PC-3 (cell line): ENCODE measurements at regions not wholly inside any gene's neighbourhood (a gene's known extent, or its start where the extent isn't known, plus 50 kb on each side); places are given as distances from the start of the nearest gene placed in this dataset.
A peak's percentile ranks its signal among the peaks of the same experiment; 100 is the strongest.

Source experiments
- ATAC-seq: fragments of 200-7000 bp; cut with Tn5 transposase; 2 replicates; pipeline ENCODE4 v1.9.1; 2020; ENCODE audit warnings: mild to moderate bottlenecking, moderate library complexity
- BruUV-seq: library from RNA; stranded (reverse); fragments of 400-500 nt; replicated peaks from 2 replicates; lab custom pipeline; 2021; lab: Mats Ljungman, UMichigan
- CTCF ChIA-PET: fragments of 300-600 bp; sonication (Branson Sonifier 250); formaldehyde crosslinking; loops from one replicate; lab custom pipeline; 2022; ENCODE audit warnings: antibody characterized with exemption; lab: Charles Lee
- POLR2A ChIA-PET: fragments of 300-600 bp; sonication (Branson Sonifier 250); formaldehyde crosslinking; loops from one replicate; lab custom pipeline; 2022; ENCODE audit warnings: antibody characterized with exemption; ENCODE audit not compliant: unreplicated experiment; lab: Charles Lee
- DNase-seq: peaks from one replicate; pipeline ENCODE4 v3.0.0-alpha.2; 2015
- H2AFZ ChIP-seq: fragments of 300-600 bp; sonication (generic); 2 replicates; pipeline ENCODE4 v1.6.0; 2016; ENCODE audit warnings: antibody characterized with exemption, low read length
- H3F3A ChIP-seq: fragments of 300-600 bp; sonication (generic); one replicate; pipeline ENCODE4 v1.6.0; 2017; ENCODE audit warnings: antibody characterized with exemption, low read length, control low read depth, mild to moderate bottlenecking; ENCODE audit not compliant: unreplicated experiment
- H3K27ac ChIP-seq: fragments of 300-600 bp; sonication (generic); 2 replicates; pipeline ENCODE4 v1.5.1; 2016; ENCODE audit warnings: mild to moderate bottlenecking, low read length
- H3K27me3 ChIP-seq: fragments of 300-600 bp; sonication (generic); 2 replicates; pipeline ENCODE4 v1.6.1; 2016; ENCODE audit warnings: low read length, mixed read lengths
- H3K36me3 ChIP-seq: fragments of 300-600 bp; sonication (generic); 2 replicates; pipeline ENCODE4 v1.6.1; 2016; ENCODE audit warnings: low read depth, mixed run types, low read length, mixed read lengths
- H3K4me1 ChIP-seq: fragments of 300-600 bp; sonication (generic); 2 replicates; pipeline ENCODE4 v1.5.1; 2016; ENCODE audit warnings: low read length; ENCODE audit not compliant: insufficient read depth
- H3K4me2 ChIP-seq: fragments of 300-600 bp; sonication (generic); 2 replicates; pipeline ENCODE4 v1.6.0; 2016; ENCODE audit warnings: low read length
- H3K4me3 ChIP-seq: fragments of 300-600 bp; sonication (generic); 2 replicates; pipeline ENCODE4 v1.5.1; 2016; ENCODE audit warnings: mild to moderate bottlenecking, low read length, mixed read lengths
- H3K79me2 ChIP-seq: fragments of 300-600 bp; sonication (generic); 2 replicates; pipeline ENCODE4 v1.6.1; 2017; ENCODE audit warnings: low read length, mixed read lengths
- H3K9ac ChIP-seq: fragments of 300-600 bp; sonication (generic); 2 replicates; pipeline ENCODE4 v1.6.0; 2016; ENCODE audit warnings: mild to moderate bottlenecking, low read length
- H3K9me2 ChIP-seq: fragments of 300-600 bp; sonication (generic); replicated peaks from 2 replicates; pipeline ENCODE4 v1.6.1; 2016; ENCODE audit warnings: mixed run types, low read length, mixed read lengths
- H3K9me3 ChIP-seq: fragments of 300-600 bp; sonication (generic); 2 replicates; pipeline ENCODE4 v1.6.1; 2016; ENCODE audit warnings: low read length, mixed read lengths
- H4K20me1 ChIP-seq: fragments of 300-600 bp; sonication (generic); 2 replicates; pipeline ENCODE4 v1.6.1; 2016; ENCODE audit warnings: low read length, mixed read lengths
- EZH2 ChIP-seq: fragments of 300-600 bp; sonication (generic); IDR thresholded peaks from one replicate; pipeline ENCODE4 v1.6.1; 2017; ENCODE audit warnings: antibody characterized with exemption, mild to moderate bottlenecking, low read length; ENCODE audit not compliant: unreplicated experiment
- EZH2phosphoT487 ChIP-seq: fragments of 300-600 bp; sonication (generic); IDR thresholded peaks from 2 replicates; pipeline ENCODE4 v1.6.1; 2018; ENCODE audit warnings: mild to moderate bottlenecking, antibody characterized with exemption, low read length, borderline replicate concordance
- intact Hi-C: fragments of 100-400 bp; cut with micrococcal nuclease; formaldehyde crosslinking; loops from 2 replicates; pipeline ENCODE4 v1.9.0; 2023
- TF ChIP-seq, protein P1 (sequence below): fragments of 300-600 bp; sonication (generic); conservative IDR thresholded peaks from 2 replicates; pipeline ENCODE4 v1.5.1; 2017; ENCODE audit warnings: antibody characterized with exemption, low read depth, mild to moderate bottlenecking, low read length

GRCh38 chr21:20730441-20730840, 267.8 kb upstream of the NCAM2 start:
- Histone ChIP-seq H3K4me1 (no peaks in the 10 kb centered on the region), H3K27ac (no peak overlapping the region), H3K9me2 (no peaks in the 10 kb centered on the region), H3K9ac (no peak overlapping the region), H2AFZ (no peak overlapping the region), H3K36me3 (no peaks in the 10 kb centered on the region), H3K79me2 (no peaks in the 10 kb centered on the region), H3K9me3 (0 out of 2 replicates have a peak, but pooled peaks cover 4% of the 10 kb centered on the region), H3K4me3 (no peak overlapping the region), H4K20me1 (no peaks in the 10 kb centered on the region), H3K27me3 (no peaks in the 10 kb centered on the region), H3K4me2 (no peak overlapping the region), H3F3A (no peaks in the 10 kb centered on the region)
- CTCF ChIA-PET, result no interaction called here
- intact Hi-C loops, result no loop called here
- POLR2A ChIA-PET, result no interaction called here
- DNase-seq, result no peak
- TF ChIP-seq, protein P1, sequence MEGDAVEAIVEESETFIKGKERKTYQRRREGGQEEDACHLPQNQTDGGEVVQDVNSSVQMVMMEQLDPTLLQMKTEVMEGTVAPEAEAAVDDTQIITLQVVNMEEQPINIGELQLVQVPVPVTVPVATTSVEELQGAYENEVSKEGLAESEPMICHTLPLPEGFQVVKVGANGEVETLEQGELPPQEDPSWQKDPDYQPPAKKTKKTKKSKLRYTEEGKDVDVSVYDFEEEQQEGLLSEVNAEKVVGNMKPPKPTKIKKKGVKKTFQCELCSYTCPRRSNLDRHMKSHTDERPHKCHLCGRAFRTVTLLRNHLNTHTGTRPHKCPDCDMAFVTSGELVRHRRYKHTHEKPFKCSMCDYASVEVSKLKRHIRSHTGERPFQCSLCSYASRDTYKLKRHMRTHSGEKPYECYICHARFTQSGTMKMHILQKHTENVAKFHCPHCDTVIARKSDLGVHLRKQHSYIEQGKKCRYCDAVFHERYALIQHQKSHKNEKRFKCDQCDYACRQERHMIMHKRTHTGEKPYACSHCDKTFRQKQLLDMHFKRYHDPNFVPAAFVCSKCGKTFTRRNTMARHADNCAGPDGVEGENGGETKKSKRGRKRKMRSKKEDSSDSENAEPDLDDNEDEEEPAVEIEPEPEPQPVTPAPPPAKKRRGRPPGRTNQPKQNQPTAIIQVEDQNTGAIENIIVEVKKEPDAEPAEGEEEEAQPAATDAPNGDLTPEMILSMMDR, result no peak
- no peak for TF ChIP-seq EZH2
- no peak for TF ChIP-seq EZH2phosphoT487
- BruUV-seq, result no TSS peak
- no peak for ATAC-seq

DNA sequence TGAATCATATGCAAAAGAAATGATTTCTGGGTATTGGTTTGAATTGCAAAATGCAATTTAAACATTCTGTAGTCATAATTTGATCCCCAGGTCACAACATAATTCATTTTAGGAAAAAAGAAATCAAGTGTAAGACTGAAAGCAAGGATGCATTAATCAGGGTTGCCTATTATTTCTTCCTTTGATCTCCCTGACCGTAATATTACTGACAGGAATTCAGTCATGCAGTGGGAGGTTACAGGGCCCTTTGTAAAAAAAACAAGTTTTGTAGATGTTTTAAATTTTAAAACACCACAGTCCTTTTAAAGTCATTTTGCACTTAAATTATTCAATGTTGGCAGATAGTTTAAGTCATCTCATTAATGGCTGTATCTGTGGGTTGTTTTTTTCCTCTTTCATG, 263.0 kb upstream of the NCAM2 start:
- H3K9me3 ChIP-seq, result 0 out of 2 replicates have a peak, but pooled peaks cover 4% of the 10 kb centered on the region
- no peaks in the 10 kb centered on the region for H3K36me3 ChIP-seq
- no peaks in the 10 kb centered on the region for H3K27me3 ChIP-seq
- no peak overlapping the region for H2AFZ ChIP-seq
- H3K9ac ChIP-seq, result no peak overlapping the region
- H4K20me1 ChIP-seq, result no peaks in the 10 kb centered on the region
- intact Hi-C loops, result no loop called here
- no peaks in the 10 kb centered on the region for H3K4me1 ChIP-seq
- H3K4me3 ChIP-seq, result no peak overlapping the region
- H3K79me2 ChIP-seq, result no peaks in the 10 kb centered on the region
- POLR2A ChIA-PET, result no interaction called here
- H3F3A ChIP-seq, result no peaks in the 10 kb centered on the region
- DNase-seq (no peak), ATAC-seq (no peak)
- no peak overlapping the region for H3K27ac ChIP-seq
- BruUV-seq, result no TSS peak
- no peak for TF ChIP-seq EZH2phosphoT487
- no peak for TF ChIP-seq EZH2
- TF ChIP-seq, protein P1, result no peak
- CTCF ChIA-PET, result no interaction called here
- no peak overlapping the region for H3K4me2 ChIP-seq
- no peaks in the 10 kb centered on the region for H3K9me2 ChIP-seq

DNA sequence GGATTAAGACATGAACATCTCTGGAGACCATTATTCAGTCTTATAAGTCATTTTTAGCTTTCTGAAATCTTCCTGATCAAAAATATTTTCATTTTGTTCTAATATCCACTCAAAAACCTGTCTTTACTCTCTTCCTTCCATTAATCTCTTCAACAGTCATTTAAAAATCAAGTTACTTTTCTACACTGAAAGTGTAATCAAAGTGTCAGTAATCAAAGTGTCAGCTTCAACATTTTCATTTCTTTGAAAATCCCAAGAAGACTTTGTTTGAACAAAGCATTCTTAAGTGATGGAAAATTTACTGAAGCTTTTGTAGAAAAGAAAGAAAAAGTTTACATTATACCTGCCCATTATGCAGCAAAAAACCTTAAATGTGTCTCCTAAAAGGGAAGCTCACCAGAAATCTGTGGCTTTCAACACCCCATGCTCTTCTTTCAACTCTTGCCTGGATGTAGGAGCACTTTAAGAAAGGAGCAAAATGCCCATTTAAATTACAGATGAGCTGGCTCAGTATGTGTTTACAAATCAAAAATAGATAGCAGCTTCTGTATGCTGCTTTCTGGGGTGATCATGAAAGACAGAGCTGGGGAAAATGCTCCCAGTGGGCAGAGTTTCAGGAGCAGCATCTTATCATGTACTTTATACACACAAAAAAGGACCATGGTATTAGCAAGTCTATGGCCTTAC, 260.8 kb upstream of the NCAM2 start:
- H3F3A ChIP-seq, result no peaks in the 10 kb centered on the region
- intact Hi-C loops, result no loop called here
- H3K4me1 ChIP-seq, result no peaks in the 10 kb centered on the region
- H3K9me2 ChIP-seq, result no peaks in the 10 kb centered on the region
- DNase-seq (no peak), ATAC-seq (no peak)
- H3K9ac ChIP-seq, result no peak overlapping the region
- no peaks in the 10 kb centered on the region for H4K20me1 ChIP-seq
- H3K36me3 ChIP-seq, result no peaks in the 10 kb centered on the region
- no peaks in the 10 kb centered on the region for H3K79me2 ChIP-seq
- H3K27ac ChIP-seq, result no peak overlapping the region
- TF ChIP-seq, protein P1, result no peak
- TF ChIP-seq EZH2, result no peak
- H3K27me3 ChIP-seq, result no peaks in the 10 kb centered on the region
- POLR2A ChIA-PET, result no interaction called here
- BruUV-seq, result no TSS peak
- H3K9me3 ChIP-seq, result 0 out of 2 replicates have a peak, but pooled peaks cover 4% of the 10 kb centered on the region
- H3K4me2 ChIP-seq, result no peak overlapping the region
- CTCF ChIA-PET, result no interaction called here
- H2AFZ ChIP-seq, result peak overlapping the region; percentile 27; the same call in 1 of the 2 replicates
- H3K4me3 ChIP-seq, result no peak overlapping the region
